Cardiac muscle cell (in vitro differentiated cells and primary cell): ENCODE measurements at regions not wholly inside any gene's neighbourhood (a gene's known extent, or its start where the extent isn't known, plus 50 kb on each side); places are given as distances from the start of the nearest gene placed in this dataset.

ENCODE experiments used
- DNase-seq, 2 donors: peaks; one replicate each; pipeline versions ENCODE4 v3.0.0 to v3.0.0-alpha.2; 2010 to 2017; ENCODE audit warnings: low read depth in 1 of 2, low spot score in 1 of 2
- H3K27ac ChIP-seq: fragments of 200-600 bp; sonication (generic); 2 replicates; pipeline ENCODE4 v1.5.1; 2016
- H3K27me3 ChIP-seq: fragments of 200-600 bp; sonication (generic); 2 replicates; pipeline ENCODE4 v1.6.0; 2016; ENCODE audit warnings: control low read depth
- H3K36me3 ChIP-seq: fragments of 200-600 bp; sonication (generic); 2 replicates; pipeline ENCODE4 v1.5.1; 2016; ENCODE audit warnings: control low read depth
- H3K4me1 ChIP-seq: fragments of 200-600 bp; sonication (generic); 2 replicates; pipeline ENCODE4 v1.8.1; 2017; ENCODE audit warnings: low read depth, mild to moderate bottlenecking, mixed run types
- H3K4me3 ChIP-seq: fragments of 200-600 bp; sonication (generic); 2 replicates; pipeline ENCODE4 v1.5.1; 2016; ENCODE audit warnings: mild to moderate bottlenecking
- H3K9me3 ChIP-seq: fragments of 200-600 bp; sonication (generic); 2 replicates; pipeline ENCODE4 v1.5.1; 2017; ENCODE audit warnings: low read depth, mild to moderate bottlenecking, control low read depth
- TF ChIP-seq, protein P1 (sequence below): IDR thresholded peaks from 2 replicates; pipeline ENCODE4 v1.5.1; 2012; ENCODE audit warnings: low read depth, mild to moderate bottlenecking, low read length

DNA sequence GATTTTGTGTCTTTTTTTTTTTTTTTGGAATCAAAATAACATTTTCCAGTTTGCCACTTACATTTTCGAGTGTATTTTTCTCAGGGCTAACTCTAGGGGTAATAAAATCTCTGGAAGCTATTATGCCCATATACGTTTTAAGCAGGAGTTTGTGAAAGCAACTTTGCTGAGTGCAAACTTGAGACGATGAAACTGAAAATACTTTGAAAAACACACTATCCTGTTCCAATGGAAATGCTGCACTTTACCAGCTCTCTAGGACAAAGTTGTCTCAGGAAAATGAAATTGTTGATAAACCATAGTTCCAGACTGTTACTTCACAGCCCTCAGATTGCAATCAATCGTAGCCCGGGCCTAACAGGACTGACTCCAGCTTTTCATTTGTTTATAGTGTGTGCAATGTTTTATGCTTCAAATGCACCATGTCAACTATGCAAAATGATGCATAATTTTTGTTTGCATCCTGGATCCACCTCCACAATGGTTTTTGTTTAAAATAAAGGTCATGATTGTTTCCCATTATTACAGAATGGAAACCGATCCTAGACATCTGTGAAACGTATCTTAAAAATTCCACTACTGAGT lies 220.6 kb upstream of the PKN2 start:
- H3K4me1 ChIP-seq, result no peaks in the 10 kb centered on the region
- DNase-seq, result no peak
- no peak overlapping the region for H3K4me3 ChIP-seq
- H3K36me3 ChIP-seq, result no peaks in the 10 kb centered on the region
- no peak overlapping the region for H3K27ac ChIP-seq
- no peaks in the 10 kb centered on the region for H3K9me3 ChIP-seq
- H3K27me3 ChIP-seq, result no peaks in the 10 kb centered on the region
- TF ChIP-seq, protein P1, sequence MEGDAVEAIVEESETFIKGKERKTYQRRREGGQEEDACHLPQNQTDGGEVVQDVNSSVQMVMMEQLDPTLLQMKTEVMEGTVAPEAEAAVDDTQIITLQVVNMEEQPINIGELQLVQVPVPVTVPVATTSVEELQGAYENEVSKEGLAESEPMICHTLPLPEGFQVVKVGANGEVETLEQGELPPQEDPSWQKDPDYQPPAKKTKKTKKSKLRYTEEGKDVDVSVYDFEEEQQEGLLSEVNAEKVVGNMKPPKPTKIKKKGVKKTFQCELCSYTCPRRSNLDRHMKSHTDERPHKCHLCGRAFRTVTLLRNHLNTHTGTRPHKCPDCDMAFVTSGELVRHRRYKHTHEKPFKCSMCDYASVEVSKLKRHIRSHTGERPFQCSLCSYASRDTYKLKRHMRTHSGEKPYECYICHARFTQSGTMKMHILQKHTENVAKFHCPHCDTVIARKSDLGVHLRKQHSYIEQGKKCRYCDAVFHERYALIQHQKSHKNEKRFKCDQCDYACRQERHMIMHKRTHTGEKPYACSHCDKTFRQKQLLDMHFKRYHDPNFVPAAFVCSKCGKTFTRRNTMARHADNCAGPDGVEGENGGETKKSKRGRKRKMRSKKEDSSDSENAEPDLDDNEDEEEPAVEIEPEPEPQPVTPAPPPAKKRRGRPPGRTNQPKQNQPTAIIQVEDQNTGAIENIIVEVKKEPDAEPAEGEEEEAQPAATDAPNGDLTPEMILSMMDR, result no peak

DNA sequence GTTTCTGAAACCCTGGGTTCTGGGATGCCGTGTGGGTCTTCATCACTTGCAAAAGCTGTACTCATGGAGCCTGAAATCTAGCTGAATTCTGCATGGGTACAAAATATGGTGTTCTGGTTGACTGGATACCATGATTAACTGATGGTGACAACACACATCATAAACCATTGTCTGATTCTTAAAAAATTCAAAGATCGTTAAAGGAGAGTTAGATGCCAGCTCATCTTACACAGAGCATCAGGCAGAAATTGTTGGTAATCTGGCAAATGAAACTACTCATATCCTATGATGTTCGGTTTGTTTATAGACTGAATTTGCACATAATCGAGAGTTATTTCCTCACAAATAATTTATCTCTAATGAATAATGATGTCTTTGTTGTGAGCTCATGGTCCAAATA lies 218.1 kb upstream of the PKN2 start:
- Histone ChIP-seq H3K36me3 (no peaks in the 10 kb centered on the region), H3K27ac (no peak overlapping the region), H3K4me1 (peaks cover 9% of the 10 kb centered on the region), H3K27me3 (no peaks in the 10 kb centered on the region), H3K9me3 (no peaks in the 10 kb centered on the region), H3K4me3 (no peak overlapping the region)
- no peak for DNase-seq
- TF ChIP-seq, protein P1, result no peak

DNA sequence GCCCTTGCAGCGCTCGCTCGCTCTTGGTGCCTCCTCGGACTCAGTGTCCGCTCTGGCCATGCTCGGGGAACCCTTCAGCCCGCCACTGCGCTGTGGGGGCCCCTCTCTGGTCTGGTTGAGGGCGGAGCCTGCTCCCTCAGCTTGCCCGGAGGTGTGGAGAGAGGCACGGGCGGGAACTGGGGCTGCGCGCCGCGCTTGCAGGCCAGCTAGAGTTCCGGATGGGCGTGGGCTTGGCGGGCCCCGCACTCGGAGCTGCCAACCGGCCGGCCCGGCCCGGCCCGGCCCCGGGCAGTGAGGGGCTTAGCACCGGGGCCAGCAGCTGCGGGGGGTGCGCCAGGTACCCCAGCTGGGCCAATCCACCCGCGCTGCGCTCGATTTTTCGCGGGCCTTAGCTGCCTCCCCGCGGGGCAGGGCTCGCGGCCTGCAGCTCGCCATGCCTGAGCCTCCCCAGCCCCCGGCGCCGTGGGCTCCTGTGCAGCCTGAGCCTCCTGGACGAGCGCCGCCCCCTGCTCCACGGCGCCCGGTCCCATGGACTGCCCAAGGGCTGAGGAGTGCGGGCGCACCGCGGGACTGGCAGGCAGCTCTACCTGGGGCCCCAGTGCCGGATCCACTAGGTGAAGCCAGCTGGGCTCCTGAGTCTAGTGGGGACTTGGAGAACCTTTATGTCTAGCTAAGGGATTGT lies 217.0 kb upstream of the PKN2 start:
- DNase-seq, result no peak
- H3K9me3 ChIP-seq, result no peaks in the 10 kb centered on the region
- no peak overlapping the region for H3K27ac ChIP-seq
- H3K27me3 ChIP-seq, result no peaks in the 10 kb centered on the region
- no peak overlapping the region for H3K4me3 ChIP-seq
- peaks cover 19% of the 10 kb centered on the region for H3K4me1 ChIP-seq
- H3K36me3 ChIP-seq, result no peaks in the 10 kb centered on the region
- TF ChIP-seq, protein P1, result no peak

DNA sequence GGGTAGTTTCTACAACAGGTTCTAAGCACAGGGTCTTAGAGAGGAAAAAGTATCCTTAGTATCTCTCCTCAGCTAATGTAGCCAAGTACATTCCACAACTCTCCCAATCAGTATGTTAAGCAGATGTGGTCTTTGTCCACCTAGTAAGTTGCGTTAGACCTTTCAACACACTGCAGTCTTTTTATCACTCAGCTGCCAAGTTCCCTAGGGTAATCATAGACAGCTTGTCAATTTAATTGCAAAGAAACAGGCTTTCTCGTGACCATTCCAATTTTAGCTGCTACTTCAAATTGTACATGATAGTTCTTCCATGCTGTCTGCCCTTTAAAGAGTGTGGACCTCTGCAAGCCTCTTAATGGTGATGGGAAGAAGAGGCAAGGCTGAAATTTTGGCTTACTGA lies 211.8 kb upstream of the PKN2 start:
- TF ChIP-seq, protein P1, result no peak

DNA sequence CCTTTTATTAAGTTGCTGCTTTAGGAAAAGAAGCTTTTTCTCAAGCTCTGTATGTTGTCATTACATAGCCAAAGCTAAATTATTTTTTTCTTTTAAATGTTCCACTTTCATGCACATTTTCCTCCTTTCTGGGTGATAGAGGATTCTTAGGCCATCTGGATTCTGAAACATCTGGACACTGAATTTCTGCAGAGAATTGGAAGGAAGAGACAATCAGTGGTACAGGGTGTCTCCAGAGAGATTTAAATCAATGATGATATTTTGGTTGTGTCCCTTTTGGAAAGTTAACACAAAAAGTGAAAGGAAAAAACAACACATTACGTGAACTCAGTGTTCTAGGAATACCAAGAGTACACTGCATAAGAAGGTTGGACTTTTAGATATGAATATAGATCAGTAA lies 211.4 kb upstream of the PKN2 start:
- TF ChIP-seq, protein P1, result no peak
- Histone ChIP-seq H3K9me3 (no peaks in the 10 kb centered on the region), H3K27ac (peak overlapping the region; percentile 79), H3K36me3 (no peaks in the 10 kb centered on the region), H3K4me3 (no peak overlapping the region), H3K27me3 (no peaks in the 10 kb centered on the region), H3K4me1 (peaks cover 41% of the 10 kb centered on the region)
- no peak for DNase-seq

More for the DNA sequence above, 211.8 kb upstream of the PKN2 start:
- Histone ChIP-seq H3K9me3 (no peaks in the 10 kb centered on the region), H3K36me3 (no peaks in the 10 kb centered on the region), H3K27me3 (no peaks in the 10 kb centered on the region), H3K27ac (peak overlapping the region; percentile 79), H3K4me3 (no peak overlapping the region), H3K4me1 (peaks cover 41% of the 10 kb centered on the region)
- DNase-seq, result peak; percentile 3 to 93
